ENCODE measurements at regions not wholly inside any gene's neighbourhood (a gene's known extent, or its start where the extent isn't known, plus 50 kb on each side); places are given as distances from the start of the nearest gene placed in this dataset.

GRCh38 chr15:27635916-27636315 lies 463.2 kb downstream of the OCA2 start:
- Histone ChIP-seq H3F3A (ENCODE audit: insufficient read depth, low read length) (no peaks in the 10 kb centered on the region), H3K36me3 (ENCODE audit: insufficient read depth, low read length) (no peaks in the 10 kb centered on the region), H3K9ac (ENCODE audit: low read length) (no peak overlapping the region), H3K27ac (ENCODE audit: low read depth, low read length, poor library complexity, severe bottlenecking) (no peak overlapping the region), H3K4me2 (ENCODE audit: low read length) (no peak overlapping the region), H4K20me1 (ENCODE audit: insufficient read depth, low read length) (no peaks in the 10 kb centered on the region), H3K4me3 (ENCODE audit: low read depth, low read length, poor library complexity, severe bottlenecking) (no peak overlapping the region), H2AFZ (ENCODE audit: low read length) (no peak overlapping the region), H3K4me1 (ENCODE audit: insufficient read depth, low read length, severe bottlenecking) (no peaks in the 10 kb centered on the region), H3K27me3 (ENCODE audit: insufficient read depth, low read length) (no peaks in the 10 kb centered on the region), H3K9me3 (ENCODE audit: low read length) (no peaks in the 10 kb centered on the region), H3K9me2 (ENCODE audit: low read depth, low read length) (no peaks in the 10 kb centered on the region), H3K79me2 (ENCODE audit: insufficient read depth, low read length) (no peaks in the 10 kb centered on the region)
- TF ChIP-seq EZH2 (IDR thresholded peaks at IDR 0.05; ENCODE audit: borderline replicate concordance, low read length) (no peak), CTCF (IDR thresholded peaks at IDR 0.05; ENCODE audit: low read length) (no peak)

GRCh38 chr15:27628486-27628885 lies 470.6 kb downstream of the OCA2 start:
- H3K9ac ChIP-seq (ENCODE audit: low read length), result no peak overlapping the region
- H3K27ac ChIP-seq (ENCODE audit: low read depth, low read length, poor library complexity, severe bottlenecking), result no peak overlapping the region
- H3K36me3 ChIP-seq (ENCODE audit: insufficient read depth, low read length), result no peaks in the 10 kb centered on the region
- H3F3A ChIP-seq (ENCODE audit: insufficient read depth, low read length), result no peaks in the 10 kb centered on the region
- no peaks in the 10 kb centered on the region for H4K20me1 ChIP-seq (ENCODE audit: insufficient read depth, low read length)
- H3K79me2 ChIP-seq (ENCODE audit: insufficient read depth, low read length), result no peaks in the 10 kb centered on the region
- peaks cover 4% of the 10 kb centered on the region for H3K4me1 ChIP-seq (ENCODE audit: insufficient read depth, low read length, severe bottlenecking)
- H3K9me3 ChIP-seq (ENCODE audit: low read length), result 0 out of 2 replicates have a peak, but pooled peaks cover 6% of the 10 kb centered on the region
- H3K27me3 ChIP-seq (ENCODE audit: insufficient read depth, low read length), result no peaks in the 10 kb centered on the region
- H3K4me2 ChIP-seq (ENCODE audit: low read length), result no peak overlapping the region
- TF ChIP-seq EZH2 (IDR thresholded peaks at IDR 0.05; ENCODE audit: borderline replicate concordance, low read length) (no peak), CTCF (IDR thresholded peaks at IDR 0.05; ENCODE audit: low read length) (no peak)
- no peaks in the 10 kb centered on the region for H3K9me2 ChIP-seq (ENCODE audit: low read depth, low read length)
- H2AFZ ChIP-seq (ENCODE audit: low read length), result no peak overlapping the region
- no peak overlapping the region for H3K4me3 ChIP-seq (ENCODE audit: low read depth, low read length, poor library complexity, severe bottlenecking)

- Histone ChIP-seq H3K36me3 (ENCODE audit: insufficient read depth, low read length) (no peaks in the 10 kb centered on the region), H3K27ac (ENCODE audit: low read depth, low read length, poor library complexity, severe bottlenecking) (no peak overlapping the region), H4K20me1 (ENCODE audit: insufficient read depth, low read length) (no peaks in the 10 kb centered on the region), H3K9me2 (ENCODE audit: low read depth, low read length) (no peaks in the 10 kb centered on the region), H3K4me2 (ENCODE audit: low read length) (no peak overlapping the region), H2AFZ (ENCODE audit: low read length) (no peak overlapping the region), H3F3A (ENCODE audit: insufficient read depth, low read length) (no peaks in the 10 kb centered on the region), H3K9ac (ENCODE audit: low read length) (no peak overlapping the region), H3K79me2 (ENCODE audit: insufficient read depth, low read length) (no peaks in the 10 kb centered on the region), H3K9me3 (ENCODE audit: low read length) (0 out of 2 replicates have a peak, but pooled peaks cover 6% of the 10 kb centered on the region), H3K4me1 (ENCODE audit: insufficient read depth, low read length, severe bottlenecking) (peaks cover 9% of the 10 kb centered on the region), H3K4me3 (ENCODE audit: low read depth, low read length, poor library complexity, severe bottlenecking) (no peak overlapping the region), H3K27me3 (ENCODE audit: insufficient read depth, low read length) (no peaks in the 10 kb centered on the region)
- TF ChIP-seq CTCF (IDR thresholded peaks at IDR 0.05; ENCODE audit: low read length) (no peak), EZH2 (IDR thresholded peaks at IDR 0.05; ENCODE audit: borderline replicate concordance, low read length) (no peak)
Observed at GRCh38 chr15:27627623-27628022, 471.5 kb downstream of the OCA2 start.
